ENCODE measurements at regions not wholly inside any gene's neighbourhood (a gene's known extent, or its start where the extent isn't known, plus 50 kb on each side); places are given as distances from the start of the nearest gene placed in this dataset.
"Not testable (repeated sequence)": the region's sequence is repeated elsewhere in the genome, so short reads cannot be mapped to it uniquely, and the experiment has no call there.

- DNase-seq, result no peak
These were observed 162.5 kb upstream of the TLE4 start for GRCh38 chr9:79409182-79409823.

GRCh38 chr9:79425840-79426239 lies 145.9 kb upstream of the TLE4 start:
- no peak for DNase-seq

- no peak for DNase-seq
These were observed 143.3 kb upstream of the TLE4 start for GRCh38 chr9:79428422-79428821.

GRCh38 chr9:79430619-79431018 lies 141.1 kb upstream of the TLE4 start:
- no peak for DNase-seq

GRCh38 chr9:79431019-79431679 lies 140.6 kb upstream of the TLE4 start:
- DNase-seq, result no peak

GRCh38 chr9:79432485-79432884 lies 139.3 kb upstream of the TLE4 start:
- DNase-seq, result no peak

- no peak for DNase-seq
These were observed 138.1 kb upstream of the TLE4 start for GRCh38 chr9:79433703-79434102.

- not testable (repeated sequence) for DNase-seq
These were observed 132.5 kb upstream of the TLE4 start for GRCh38 chr9:79439221-79439620.

- no peak for DNase-seq
These were observed 125.0 kb upstream of the TLE4 start for GRCh38 chr9:79446523-79447307.

- no peak for DNase-seq
These were observed 124.5 kb upstream of the TLE4 start for GRCh38 chr9:79447308-79447605.

GRCh38 chr9:79447762-79448161 lies 124.0 kb upstream of the TLE4 start:
- DNase-seq, result no peak

- no peak for DNase-seq
These were observed 119.5 kb upstream of the TLE4 start for GRCh38 chr9:79452265-79452664.

GRCh38 chr9:79461712-79462111 lies 110.1 kb upstream of the TLE4 start:
- no peak for DNase-seq

GRCh38 chr9:79465156-79465555 lies 106.6 kb upstream of the TLE4 start:
- DNase-seq, result no peak

- DNase-seq, result no peak
These were observed 102.6 kb upstream of the TLE4 start for GRCh38 chr9:79469164-79469563.

- no peak for DNase-seq
These were observed 100.8 kb upstream of the TLE4 start for GRCh38 chr9:79470954-79471353.

- DNase-seq, result no peak
These were observed 99.9 kb upstream of the TLE4 start for GRCh38 chr9:79471580-79472543.

- no peak for DNase-seq
These were observed 98.1 kb upstream of the TLE4 start for GRCh38 chr9:79473704-79474103.

- DNase-seq, result no peak
These were observed 94.4 kb upstream of the TLE4 start for GRCh38 chr9:79477241-79477840.

- no peak for DNase-seq
These were observed 93.6 kb upstream of the TLE4 start for GRCh38 chr9:79477955-79478771.

- DNase-seq, result no peak
These were observed 91.1 kb upstream of the TLE4 start for GRCh38 chr9:79480639-79481038.

Measured in NCI-H187 (cell line).